WI38 (cell line): ENCODE measurements at regions not wholly inside any gene's neighbourhood (a gene's known extent, or its start where the extent isn't known, plus 50 kb on each side); places are given as distances from the start of the nearest gene placed in this dataset.

Source experiments
- H3K4me3 ChIP-seq: 2 replicates; pipeline ENCODE4 v1.5.1; 2011; ENCODE audit warnings: low read depth, mild to moderate bottlenecking, control low read depth, low read length
- CTCF ChIP-seq: IDR thresholded peaks from 2 replicates; pipeline ENCODE4 v1.5.1; 2012; ENCODE audit warnings: low read depth, mild to moderate bottlenecking, control low read depth, low read length

- no peak for TF ChIP-seq CTCF
- no peak overlapping the region for H3K4me3 ChIP-seq
Measured at GRCh38 chr10:118467200-118467599, 125.1 kb upstream of the FAM204A start.

GRCh38 chr10:118465300-118465874, 123.3 kb upstream of the FAM204A start:
- no peak overlapping the region for H3K4me3 ChIP-seq
- no peak for TF ChIP-seq CTCF

GRCh38 chr10:118463740-118464139, 121.6 kb upstream of the FAM204A start:
- no peak for TF ChIP-seq CTCF
- H3K4me3 ChIP-seq, result no peak overlapping the region

- no peak overlapping the region for H3K4me3 ChIP-seq
- no peak for TF ChIP-seq CTCF
Measured at GRCh38 chr10:118462401-118462800, 120.3 kb upstream of the FAM204A start.

- no peak overlapping the region for H3K4me3 ChIP-seq
- TF ChIP-seq CTCF, result peak; percentile 67
Measured at GRCh38 chr10:118459642-118460193, 117.6 kb upstream of the FAM204A start.

- TF ChIP-seq CTCF, result no peak
- H3K4me3 ChIP-seq, result no peak overlapping the region
Measured at GRCh38 chr10:118458957-118459641, 117.0 kb upstream of the FAM204A start.

- H3K4me3 ChIP-seq, result no peak overlapping the region
- no peak for TF ChIP-seq CTCF
Measured at GRCh38 chr10:118457824-118458428, 115.8 kb upstream of the FAM204A start.
